ENCODE measurements at regions not wholly inside any gene's neighbourhood (a gene's known extent, or its start where the extent isn't known, plus 50 kb on each side); places are given as distances from the start of the nearest gene placed in this dataset.

DNA sequence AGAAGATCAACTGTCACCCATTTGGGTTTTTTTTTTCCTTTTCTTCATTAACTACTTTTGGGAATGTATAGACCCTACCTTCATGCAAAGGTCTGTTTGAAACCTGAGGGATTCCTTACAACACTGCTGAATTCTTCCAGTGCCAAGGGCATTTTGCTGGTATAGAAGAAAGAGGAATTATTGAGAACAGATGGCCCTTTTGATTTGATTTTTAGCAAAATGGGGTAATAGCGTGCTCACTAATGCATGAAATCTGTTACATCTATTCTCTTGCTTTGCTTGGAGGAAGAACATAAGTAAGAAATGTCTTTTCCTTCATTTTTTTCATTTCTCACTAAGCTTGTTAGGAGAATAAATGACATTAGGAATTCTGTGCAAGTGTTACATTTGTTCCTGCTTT lies 501.9 kb downstream of the TMEM135 start:
- H3K27ac ChIP-seq (ENCODE audit: low read depth in 1 of 2, low read length in 2 of 2) = no peak overlapping the region
- H3K4me1 ChIP-seq (ENCODE audit: control insufficient read depth in 4 of 4, insufficient read depth in 4 of 4, low read length in 3 of 4) = no peaks in the 10 kb centered on the region
- TF ChIP-seq YY1 (IDR thresholded peaks at IDR 0.05) = no peak
- TF ChIP-seq HNF4A (conservative IDR thresholded peaks at IDR 0.05) = no peak
- no peak for TF ChIP-seq NR2F2 (IDR thresholded peaks at IDR 0.05)
- TF ChIP-seq EGR1 (IDR thresholded peaks at IDR 0.05; ENCODE audit: low read depth in 2 of 2) = no peak
- TF ChIP-seq, protein P1, sequence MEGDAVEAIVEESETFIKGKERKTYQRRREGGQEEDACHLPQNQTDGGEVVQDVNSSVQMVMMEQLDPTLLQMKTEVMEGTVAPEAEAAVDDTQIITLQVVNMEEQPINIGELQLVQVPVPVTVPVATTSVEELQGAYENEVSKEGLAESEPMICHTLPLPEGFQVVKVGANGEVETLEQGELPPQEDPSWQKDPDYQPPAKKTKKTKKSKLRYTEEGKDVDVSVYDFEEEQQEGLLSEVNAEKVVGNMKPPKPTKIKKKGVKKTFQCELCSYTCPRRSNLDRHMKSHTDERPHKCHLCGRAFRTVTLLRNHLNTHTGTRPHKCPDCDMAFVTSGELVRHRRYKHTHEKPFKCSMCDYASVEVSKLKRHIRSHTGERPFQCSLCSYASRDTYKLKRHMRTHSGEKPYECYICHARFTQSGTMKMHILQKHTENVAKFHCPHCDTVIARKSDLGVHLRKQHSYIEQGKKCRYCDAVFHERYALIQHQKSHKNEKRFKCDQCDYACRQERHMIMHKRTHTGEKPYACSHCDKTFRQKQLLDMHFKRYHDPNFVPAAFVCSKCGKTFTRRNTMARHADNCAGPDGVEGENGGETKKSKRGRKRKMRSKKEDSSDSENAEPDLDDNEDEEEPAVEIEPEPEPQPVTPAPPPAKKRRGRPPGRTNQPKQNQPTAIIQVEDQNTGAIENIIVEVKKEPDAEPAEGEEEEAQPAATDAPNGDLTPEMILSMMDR (IDR thresholded peaks at IDR 0.05; ENCODE audit: low read depth, low read length, missing input control) = no peak
- TF ChIP-seq, protein P2, sequence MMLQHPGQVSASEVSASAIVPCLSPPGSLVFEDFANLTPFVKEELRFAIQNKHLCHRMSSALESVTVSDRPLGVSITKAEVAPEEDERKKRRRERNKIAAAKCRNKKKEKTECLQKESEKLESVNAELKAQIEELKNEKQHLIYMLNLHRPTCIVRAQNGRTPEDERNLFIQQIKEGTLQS (IDR thresholded peaks at IDR 0.05) = no peak
- no peak for TF ChIP-seq FOXA2 (IDR thresholded peaks at IDR 0.05)
- no peak overlapping the region for H3K9ac ChIP-seq (ENCODE audit: low read depth in 1 of 2, low read length in 2 of 2)
- peaks cover 0 to 15% (median 5%) of the 10 kb centered on the region in 4 donors for H3K9me3 ChIP-seq (ENCODE audit: control insufficient read depth in 4 of 4, low read length in 3 of 4)
- H3K27me3 ChIP-seq (ENCODE audit: control insufficient read depth in 4 of 4, insufficient read depth in 4 of 4, low read length in 3 of 4) = no peaks in the 10 kb centered on the region
- H3K36me3 ChIP-seq (ENCODE audit: control insufficient read depth in 4 of 4, insufficient read depth in 3 of 4, low read depth in 1 of 4, low read length in 3 of 4) = no peaks in the 10 kb centered on the region
- no peak overlapping the region for H3K4me3 ChIP-seq (ENCODE audit: low read depth in 1 of 3, low read length in 3 of 3)
- no peak for DNase-seq (ENCODE audit: low spot score)
- WGBS = 80% methylated on average over 1 of the region's 1 CpG

DNA sequence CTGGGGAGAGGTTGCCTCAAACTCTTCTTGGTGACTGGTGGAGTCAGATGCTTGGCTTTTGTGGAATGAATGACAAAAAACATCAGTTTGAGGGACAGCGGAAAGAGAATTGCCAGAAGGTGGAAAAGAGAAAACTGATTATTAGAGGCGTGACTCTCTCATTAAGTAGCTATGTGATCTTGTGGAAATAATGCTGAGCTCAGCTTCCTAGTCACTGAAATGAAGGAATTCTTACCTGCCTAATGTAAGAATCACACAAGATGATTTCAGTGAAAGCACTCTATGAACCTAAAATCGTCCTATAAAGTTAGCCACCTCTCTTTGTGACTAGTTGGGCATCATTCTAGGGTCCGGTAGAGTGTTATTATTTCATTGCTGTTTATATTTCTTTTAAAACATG lies 498.8 kb downstream of the TMEM135 start:
- Histone ChIP-seq H3K4me3 (ENCODE audit: low read depth in 1 of 3, low read length in 3 of 3) (no peak overlapping the region), H3K36me3 (ENCODE audit: control insufficient read depth in 4 of 4, insufficient read depth in 3 of 4, low read depth in 1 of 4, low read length in 3 of 4) (no peaks in the 10 kb centered on the region), H3K27ac (ENCODE audit: low read depth in 1 of 2, low read length in 2 of 2) (no peak overlapping the region), H3K9ac (ENCODE audit: low read depth in 1 of 2, low read length in 2 of 2) (no peak overlapping the region), H3K4me1 (ENCODE audit: control insufficient read depth in 4 of 4, insufficient read depth in 4 of 4, low read length in 3 of 4) (no peaks in the 10 kb centered on the region), H3K9me3 (ENCODE audit: control insufficient read depth in 4 of 4, low read length in 3 of 4) (no peaks in the 10 kb centered on the region), H3K27me3 (ENCODE audit: control insufficient read depth in 4 of 4, insufficient read depth in 4 of 4, low read length in 3 of 4) (no peaks in the 10 kb centered on the region)
- TF ChIP-seq JUND (IDR thresholded peaks at IDR 0.05) = no peak
- TF ChIP-seq, protein P2 (IDR thresholded peaks at IDR 0.05) = no peak
- TF ChIP-seq, protein P3, sequence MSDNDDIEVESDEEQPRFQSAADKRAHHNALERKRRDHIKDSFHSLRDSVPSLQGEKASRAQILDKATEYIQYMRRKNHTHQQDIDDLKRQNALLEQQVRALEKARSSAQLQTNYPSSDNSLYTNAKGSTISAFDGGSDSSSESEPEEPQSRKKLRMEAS (IDR thresholded peaks at IDR 0.05) = no peak
- no peak for DNase-seq (ENCODE audit: low spot score)
- 77% methylated on average over 4 of the region's 4 CpGs for WGBS

DNA sequence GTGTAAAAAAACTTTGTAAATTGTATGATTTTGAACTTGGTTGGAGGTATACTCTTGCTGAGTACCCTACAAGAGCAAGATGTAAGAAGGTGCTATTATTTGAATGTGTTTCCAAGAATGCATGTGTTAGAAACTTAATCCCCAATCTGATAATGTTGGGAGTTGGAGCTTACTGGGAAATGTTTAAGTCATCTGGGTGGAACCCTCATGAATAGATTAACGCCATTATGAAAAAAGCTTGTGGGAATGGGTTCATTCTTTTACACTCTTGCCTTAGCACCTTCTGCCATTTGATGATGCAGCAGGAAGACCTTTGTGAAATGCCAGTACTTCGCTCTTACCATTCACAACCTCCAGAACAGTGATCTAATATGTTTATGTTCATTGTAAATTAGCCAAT lies 498.3 kb downstream of the TMEM135 start:
- Histone ChIP-seq H3K4me3 (ENCODE audit: low read depth in 1 of 3, low read length in 3 of 3) (no peak overlapping the region), H3K4me1 (ENCODE audit: control insufficient read depth in 4 of 4, insufficient read depth in 4 of 4, low read length in 3 of 4) (no peaks in the 10 kb centered on the region), H3K27me3 (ENCODE audit: control insufficient read depth in 4 of 4, insufficient read depth in 4 of 4, low read length in 3 of 4) (no peaks in the 10 kb centered on the region), H3K9me3 (ENCODE audit: control insufficient read depth in 4 of 4, low read length in 3 of 4) (no peaks in the 10 kb centered on the region), H3K36me3 (ENCODE audit: control insufficient read depth in 4 of 4, insufficient read depth in 3 of 4, low read depth in 1 of 4, low read length in 3 of 4) (no peaks in the 10 kb centered on the region), H3K9ac (ENCODE audit: low read depth in 1 of 2, low read length in 2 of 2) (no peak overlapping the region), H3K27ac (ENCODE audit: low read depth in 1 of 2, low read length in 2 of 2) (no peak overlapping the region)
- TF ChIP-seq RAD21 (IDR thresholded peaks at IDR 0.05) (no peak), RXRA (IDR thresholded peaks at IDR 0.05) (no peak), TAF1 (conservative IDR thresholded peaks at IDR 0.05) (no peak), HNF4A (conservative IDR thresholded peaks at IDR 0.05) (no peak), HNF4G (IDR thresholded peaks at IDR 0.05) (no peak), GABPA (IDR thresholded peaks at IDR 0.05 in 1 of 2, conservative IDR thresholded peaks at IDR 0.05 in 1 of 2) (no peak), NR2F2 (IDR thresholded peaks at IDR 0.05) (no peak), YY1 (IDR thresholded peaks at IDR 0.05) (no peak), EGR1 (IDR thresholded peaks at IDR 0.05; ENCODE audit: low read depth in 2 of 2) (no peak), JUND (IDR thresholded peaks at IDR 0.05) (no peak), SP1 (IDR thresholded peaks at IDR 0.05) (no peak), FOXA2 (IDR thresholded peaks at IDR 0.05) (no peak)
- TF ChIP-seq, protein P4, sequence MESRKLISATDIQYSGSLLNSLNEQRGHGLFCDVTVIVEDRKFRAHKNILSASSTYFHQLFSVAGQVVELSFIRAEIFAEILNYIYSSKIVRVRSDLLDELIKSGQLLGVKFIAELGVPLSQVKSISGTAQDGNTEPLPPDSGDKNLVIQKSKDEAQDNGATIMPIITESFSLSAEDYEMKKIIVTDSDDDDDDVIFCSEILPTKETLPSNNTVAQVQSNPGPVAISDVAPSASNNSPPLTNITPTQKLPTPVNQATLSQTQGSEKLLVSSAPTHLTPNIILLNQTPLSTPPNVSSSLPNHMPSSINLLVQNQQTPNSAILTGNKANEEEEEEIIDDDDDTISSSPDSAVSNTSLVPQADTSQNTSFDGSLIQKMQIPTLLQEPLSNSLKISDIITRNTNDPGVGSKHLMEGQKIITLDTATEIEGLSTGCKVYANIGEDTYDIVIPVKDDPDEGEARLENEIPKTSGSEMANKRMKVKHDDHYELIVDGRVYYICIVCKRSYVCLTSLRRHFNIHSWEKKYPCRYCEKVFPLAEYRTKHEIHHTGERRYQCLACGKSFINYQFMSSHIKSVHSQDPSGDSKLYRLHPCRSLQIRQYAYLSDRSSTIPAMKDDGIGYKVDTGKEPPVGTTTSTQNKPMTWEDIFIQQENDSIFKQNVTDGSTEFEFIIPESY (IDR thresholded peaks at IDR 0.05) = no peak
- TF ChIP-seq, protein P2 (IDR thresholded peaks at IDR 0.05) = no peak
- TF ChIP-seq, protein P5, sequence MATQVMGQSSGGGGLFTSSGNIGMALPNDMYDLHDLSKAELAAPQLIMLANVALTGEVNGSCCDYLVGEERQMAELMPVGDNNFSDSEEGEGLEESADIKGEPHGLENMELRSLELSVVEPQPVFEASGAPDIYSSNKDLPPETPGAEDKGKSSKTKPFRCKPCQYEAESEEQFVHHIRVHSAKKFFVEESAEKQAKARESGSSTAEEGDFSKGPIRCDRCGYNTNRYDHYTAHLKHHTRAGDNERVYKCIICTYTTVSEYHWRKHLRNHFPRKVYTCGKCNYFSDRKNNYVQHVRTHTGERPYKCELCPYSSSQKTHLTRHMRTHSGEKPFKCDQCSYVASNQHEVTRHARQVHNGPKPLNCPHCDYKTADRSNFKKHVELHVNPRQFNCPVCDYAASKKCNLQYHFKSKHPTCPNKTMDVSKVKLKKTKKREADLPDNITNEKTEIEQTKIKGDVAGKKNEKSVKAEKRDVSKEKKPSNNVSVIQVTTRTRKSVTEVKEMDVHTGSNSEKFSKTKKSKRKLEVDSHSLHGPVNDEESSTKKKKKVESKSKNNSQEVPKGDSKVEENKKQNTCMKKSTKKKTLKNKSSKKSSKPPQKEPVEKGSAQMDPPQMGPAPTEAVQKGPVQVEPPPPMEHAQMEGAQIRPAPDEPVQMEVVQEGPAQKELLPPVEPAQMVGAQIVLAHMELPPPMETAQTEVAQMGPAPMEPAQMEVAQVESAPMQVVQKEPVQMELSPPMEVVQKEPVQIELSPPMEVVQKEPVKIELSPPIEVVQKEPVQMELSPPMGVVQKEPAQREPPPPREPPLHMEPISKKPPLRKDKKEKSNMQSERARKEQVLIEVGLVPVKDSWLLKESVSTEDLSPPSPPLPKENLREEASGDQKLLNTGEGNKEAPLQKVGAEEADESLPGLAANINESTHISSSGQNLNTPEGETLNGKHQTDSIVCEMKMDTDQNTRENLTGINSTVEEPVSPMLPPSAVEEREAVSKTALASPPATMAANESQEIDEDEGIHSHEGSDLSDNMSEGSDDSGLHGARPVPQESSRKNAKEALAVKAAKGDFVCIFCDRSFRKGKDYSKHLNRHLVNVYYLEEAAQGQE (IDR thresholded peaks at IDR 0.05) = no peak
- TF ChIP-seq, protein P3 (IDR thresholded peaks at IDR 0.05) = no peak
- 70% methylated on average over 2 of the region's 2 CpGs for whole genome bisulfite sequencing
- no peak for DNase-seq (ENCODE audit: low spot score)

Data from liver (tissue), 8 donors.